SK-N-SH (cell line): ENCODE measurements at regions not wholly inside any gene's neighbourhood (a gene's known extent, or its start where the extent isn't known, plus 50 kb on each side); places are given as distances from the start of the nearest gene placed in this dataset.
A peak's percentile ranks its signal among the peaks of the same experiment; 100 is the strongest.

Experiments
- CTCF ChIA-PET: fragments of 300-600, 350-600 bp; formaldehyde crosslinking; extraction: SDS; loops from one replicate; lab custom pipeline; 2021; lab: Yijun Ruan, JAX
- POLR2A ChIA-PET: fragments of 350-600 bp; sonication (Branson Sonifier 250); formaldehyde crosslinking; extraction: SDS; loops from one replicate; lab custom pipeline; 2020; ENCODE audit warnings: antibody characterized with exemption, inconsistent platforms; lab: Yijun Ruan, JAX
- DNase-seq: peaks from one replicate; pipeline ENCODE4 v3.0.0; 2012
- H2AFZ ChIP-seq: fragments of 200-600 bp; sonication (generic); 2 replicates; pipeline ENCODE4 v1.8.1; 2016; ENCODE audit warnings: antibody characterized with exemption, mild to moderate bottlenecking, low read depth
- H3F3A ChIP-seq: fragments of 200-600 bp; sonication (generic); replicated peaks from 2 replicates; pipeline ENCODE3; 2016; ENCODE audit warnings: antibody characterized with exemption, mild to moderate bottlenecking; ENCODE audit not compliant: insufficient read depth
- H3K27ac ChIP-seq, 2 experiments: fragments of 200-500 bp in 1 of 2; fragments of 200-600 bp in 1 of 2; sonication (Bioruptor generic) in 1 of 2; sonication (generic), shearing (Covaris generic) in 1 of 2; 2 replicates each; pipeline versions ENCODE4 v1.5.1 to v1.6.1; 2014 to 2016; ENCODE audit warnings: low read depth in 2 of 2, inconsistent platforms in 1 of 2, low read length in 1 of 2, mild to moderate bottlenecking in 1 of 2, mixed read lengths in 1 of 2
- H3K27me3 ChIP-seq: fragments of 200-600 bp; sonication (generic), shearing (Covaris generic); 2 replicates; pipeline ENCODE4 v1.6.1; 2016; ENCODE audit warnings: mixed run types; ENCODE audit not compliant: insufficient read depth
- H3K36me3 ChIP-seq, 2 experiments: fragments of 200-500 bp in 1 of 2; fragments of 200-600 bp in 1 of 2; sonication (Bioruptor generic) in 1 of 2; sonication (generic) in 1 of 2; replicated peaks in 1 of 2; 2 replicates each; pipeline versions ENCODE3 to v1.5.1; 2014 to 2016; ENCODE audit warnings: low read length in 1 of 2, mild to moderate bottlenecking in 1 of 2; ENCODE audit not compliant: insufficient read depth in 2 of 2, control insufficient read depth in 1 of 2
- H3K4me1 ChIP-seq, 2 experiments: fragments of 200-500 bp in 1 of 2; fragments of 200-600 bp in 1 of 2; sonication (Bioruptor generic) in 1 of 2; sonication (generic), shearing (Covaris generic) in 1 of 2; 2 replicates each; pipeline versions ENCODE4 v1.5.1 to v1.6.1; 2014 to 2016; ENCODE audit warnings: low read depth in 1 of 2, low read length in 1 of 2, mixed run types in 1 of 2; ENCODE audit not compliant: insufficient read depth in 2 of 2, control insufficient read depth in 1 of 2
- H3K4me2 ChIP-seq: fragments of 200-600 bp; sonication (generic), shearing (Covaris generic); 2 replicates; pipeline ENCODE4 v1.6.1; 2017; ENCODE audit warnings: mixed run types
- H3K4me3 ChIP-seq, 2 experiments: fragments of 200-500 bp in 1 of 2; fragments of 200-600 bp in 1 of 2; sonication (Bioruptor generic) in 1 of 2; sonication (generic), shearing (Covaris generic) in 1 of 2; 2 replicates each; pipeline versions ENCODE4 v1.5.1 to v1.8.1; 2014 to 2016; ENCODE audit warnings: low read depth in 2 of 2, inconsistent platforms in 1 of 2, low read length in 1 of 2, mild to moderate bottlenecking in 1 of 2, mixed read lengths in 1 of 2, moderate library complexity in 1 of 2
- H3K79me2 ChIP-seq: fragments of 200-600 bp; sonication (generic); 2 replicates; pipeline ENCODE4 v1.8.1; 2017; ENCODE audit warnings: mild to moderate bottlenecking; ENCODE audit not compliant: insufficient read depth
- H3K9ac ChIP-seq: fragments of 200-600 bp; sonication (generic); 2 replicates; pipeline ENCODE4 v1.6.1; 2017; ENCODE audit warnings: mixed run types
- H3K9me2 ChIP-seq: fragments of 200-600 bp; sonication (generic); 2 replicates; pipeline ENCODE4 v1.6.1; 2017; ENCODE audit warnings: mixed run types
- H3K9me3 ChIP-seq: fragments of 200-600 bp; sonication (generic); 2 replicates; pipeline ENCODE4 v1.6.1; 2017; ENCODE audit warnings: mixed run types, mild to moderate bottlenecking, moderate library complexity
- H4K20me1 ChIP-seq: fragments of 200-600 bp; sonication (generic); 2 replicates; pipeline ENCODE4 v1.6.1; 2017; ENCODE audit warnings: mild to moderate bottlenecking, mixed run types; ENCODE audit not compliant: insufficient read depth
- CHD2 ChIP-seq: fragments of 150-350 bp; IDR thresholded peaks from 2 replicates; pipeline ENCODE4 v1.6.1; 2018; ENCODE audit warnings: low read length; ENCODE audit not compliant: partially characterized antibody
- ELF1 ChIP-seq: IDR thresholded peaks from 2 replicates; pipeline ENCODE4 v1.4.0; 2012
- FOSL2 ChIP-seq: IDR thresholded peaks from 2 replicates; pipeline ENCODE4 v1.4.0; 2012; ENCODE audit warnings: low read depth, mild to moderate bottlenecking, moderate library complexity, borderline replicate concordance
- FOXJ3 ChIP-seq: sonication (generic); formaldehyde crosslinking; IDR thresholded peaks from 2 replicates; pipeline ENCODE4 v1.5.1; 2020; ENCODE audit warnings: mild to moderate bottlenecking, missing genetic modification reagents
- IRF3 ChIP-seq: fragments of 150-350 bp; IDR thresholded peaks from 2 replicates; pipeline ENCODE4 v1.6.1; 2016; ENCODE audit warnings: mild to moderate bottlenecking, low read depth, low read length
- MAX ChIP-seq: IDR thresholded peaks from 2 replicates; pipeline ENCODE4 v1.4.0; 2012; ENCODE audit warnings: low read depth
- MXI1 ChIP-seq: IDR thresholded peaks from 2 replicates; pipeline ENCODE4 v1.6.1; 2012; ENCODE audit warnings: mild to moderate bottlenecking, low read depth, low read length, improper control_type of control experiment
- NRF1 ChIP-seq: IDR thresholded peaks from 2 replicates; pipeline ENCODE4 v1.6.1; 2012; ENCODE audit warnings: low read depth, mild to moderate bottlenecking, low read length
- PBX3 ChIP-seq: IDR thresholded peaks from 2 replicates; pipeline ENCODE4; 2012
- RAD21 ChIP-seq: IDR thresholded peaks from 2 replicates; pipeline ENCODE4 v1.6.1; 2012; ENCODE audit warnings: mild to moderate bottlenecking, low read length
- REST ChIP-seq: IDR thresholded peaks from 2 replicates; pipeline ENCODE4 v1.6.1; 2012; ENCODE audit warnings: mild to moderate bottlenecking, low read depth, low read length, moderate library complexity
- SMC3 ChIP-seq: IDR thresholded peaks from 2 replicates; pipeline ENCODE4 v1.6.1; 2012; ENCODE audit warnings: low read depth, low read length, improper control_type of control experiment
- TAF1 ChIP-seq: IDR thresholded peaks from 2 replicates; pipeline ENCODE4 v1.6.1; 2012; ENCODE audit warnings: low read depth, mild to moderate bottlenecking, low read length, moderate library complexity, borderline replicate concordance
- YY1 ChIP-seq: IDR thresholded peaks from 2 replicates; pipeline ENCODE4 v1.4.0; 2012; ENCODE audit warnings: low read depth, mild to moderate bottlenecking
- WGBS: methylation state at CpG from one replicate; pipeline ENCODE4 v1.1.6; 2017; ENCODE audit warnings: low lambda C conversion rate; 5-methylcytosine and 5-hydroxymethylcytosine counted together

GRCh38 chr5:167730656-167731055 is 560.8 kb upstream of the WWC1 start:
- H3K9ac ChIP-seq: peak overlapping the region; percentile 19; the same call in 1 of the 2 replicates
- no peaks in the 10 kb centered on the region for H3K79me2 ChIP-seq
- no peak overlapping the region for H2AFZ ChIP-seq
- H3K9me2 ChIP-seq: no peaks in the 10 kb centered on the region
- peaks cover 21% of the 10 kb centered on the region for H3F3A ChIP-seq
- no peaks in the 10 kb centered on the region for H3K9me3 ChIP-seq
- WGBS: 78% methylated on average over 2 of the region's 2 CpGs
- CTCF ChIA-PET: interaction anchor here (3.9 kb wide), 1 partner anchor 317 kb away, joined by 21 read pairs; no protein-coding TSS in a partner anchor
- no peak overlapping the region; the same call in 1 of the 2 replicates for H3K4me2 ChIP-seq
- peaks cover 0 to 42% of the 10 kb centered on the region in 2 experiments; a peak in 2 of 4 replicates for H3K4me1 ChIP-seq
- H3K27ac ChIP-seq: peak overlapping the region in 1 of 2 experiments; percentile 74; a peak in 2 of 4 replicates
- POLR2A ChIA-PET: no interaction called here
- H3K27me3 ChIP-seq: no peaks in the 10 kb centered on the region
- DNase-seq: no peak
- TF ChIP-seq CHD2 (no peak), RAD21 (no peak), NRF1 (no peak), SMC3 (no peak), PBX3 (no peak), IRF3 (no peak)
- H4K20me1 ChIP-seq: no peaks in the 10 kb centered on the region
- H3K36me3 ChIP-seq: no peaks in the 10 kb centered on the region
- no peak overlapping the region for H3K4me3 ChIP-seq

GRCh38 chr5:167731951-167732350 is 559.5 kb upstream of the WWC1 start:
- TF ChIP-seq TAF1: no peak
- no peaks in the 10 kb centered on the region for H3K79me2 ChIP-seq
- peaks cover 0 to 42% of the 10 kb centered on the region in 2 experiments; a peak in 2 of 4 replicates for H3K4me1 ChIP-seq
- no peak overlapping the region for H3K4me3 ChIP-seq
- no peaks in the 10 kb centered on the region for H3K9me3 ChIP-seq
- H3K27me3 ChIP-seq: no peaks in the 10 kb centered on the region
- peaks cover 21% of the 10 kb centered on the region for H3F3A ChIP-seq
- H3K36me3 ChIP-seq: no peaks in the 10 kb centered on the region
- CTCF ChIA-PET: interaction anchor here (1.5 kb wide), 1 partner anchor 315 kb away, joined by 3 read pairs; no protein-coding TSS in a partner anchor
- 0 out of 2 replicates have a peak overlapping the region, but pooled peaks have one; percentile 8 for H2AFZ ChIP-seq
- H3K4me2 ChIP-seq: no peak overlapping the region
- H3K27ac ChIP-seq: 0 out of 4 replicates have a peak overlapping the region, but pooled peaks of 1 of the 2 experiments have one; percentile 74
- no peaks in the 10 kb centered on the region for H4K20me1 ChIP-seq
- H3K9me2 ChIP-seq: no peaks in the 10 kb centered on the region
- 92% methylated on average over 1 of the region's 1 CpG for WGBS
- H3K9ac ChIP-seq: no peak overlapping the region
- POLR2A ChIA-PET: no interaction called here
- DNase-seq: no peak

- H3K27me3 ChIP-seq: no peaks in the 10 kb centered on the region
- POLR2A ChIA-PET: no interaction called here
- no peaks in the 10 kb centered on the region for H3K9me3 ChIP-seq
- no peaks in the 10 kb centered on the region for H3K36me3 ChIP-seq
- DNase-seq: no peak
- H3K4me1 ChIP-seq: peaks cover 0 to 42% of the 10 kb centered on the region in 2 experiments; a peak in 2 of 4 replicates
- CTCF ChIA-PET: interaction anchor here (1.5 kb wide), 1 partner anchor 315 kb away, joined by 3 read pairs; no protein-coding TSS in a partner anchor
- no peak overlapping the region for H3K9ac ChIP-seq
- H3K4me3 ChIP-seq: no peak overlapping the region
- no peaks in the 10 kb centered on the region for H3K79me2 ChIP-seq
- no peaks in the 10 kb centered on the region for H3K9me2 ChIP-seq
- H3K4me2 ChIP-seq: no peak overlapping the region
- WGBS: 83% methylated on average over 2 of the region's 2 CpGs
- 0 out of 2 replicates have a peak overlapping the region, but pooled peaks have one; percentile 8 for H2AFZ ChIP-seq
- H3F3A ChIP-seq: peaks cover 21% of the 10 kb centered on the region
- H3K27ac ChIP-seq: no peak overlapping the region
- no peaks in the 10 kb centered on the region for H4K20me1 ChIP-seq
- TF ChIP-seq REST (no peak), YY1 (no peak), FOSL2 (no peak), MXI1 (no peak), ELF1 (no peak), FOXJ3 (no peak), IRF3 (no peak), MAX (no peak)
These were observed 558.9 kb upstream of the WWC1 start for GRCh38 chr5:167732499-167732898.
